ENCODE measurements at regions not wholly inside any gene's neighbourhood (a gene's known extent, or its start where the extent isn't known, plus 50 kb on each side); places are given as distances from the start of the nearest gene placed in this dataset.
"Not testable (repeated sequence)": the region's sequence is repeated elsewhere in the genome, so short reads cannot be mapped to it uniquely, and the experiment has no call there.

DNA sequence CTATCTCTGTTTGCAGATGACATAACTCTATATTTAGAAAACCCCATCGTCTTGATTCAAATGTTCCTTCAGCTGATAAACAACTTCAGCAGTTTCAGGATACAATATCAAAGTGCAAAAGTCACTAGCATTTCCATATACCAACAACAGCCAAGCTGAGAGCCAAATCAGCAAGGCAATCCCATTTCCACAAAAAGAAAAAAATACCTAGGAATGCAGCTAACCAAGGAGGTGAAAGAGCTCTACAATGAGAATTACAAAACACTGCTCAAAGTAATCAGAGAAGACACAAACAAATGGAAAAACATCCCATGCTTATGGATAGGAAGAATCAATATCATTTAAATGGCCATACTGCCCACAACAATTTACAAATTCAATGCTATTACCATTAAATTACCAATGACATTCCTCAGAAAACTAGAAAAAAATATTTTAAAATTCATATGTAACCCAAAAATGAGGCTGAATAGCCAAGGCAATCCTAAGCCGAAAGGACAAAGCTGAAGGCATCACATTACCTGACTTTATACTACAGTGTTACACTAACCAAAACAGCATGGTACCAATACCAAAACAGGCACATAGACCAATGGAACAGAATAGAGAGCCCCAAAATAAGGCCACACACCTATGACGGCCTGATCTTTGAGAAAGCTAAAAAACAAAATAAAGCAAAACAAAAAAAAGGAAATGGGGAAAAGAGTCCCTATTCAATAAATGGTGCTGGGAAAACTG lies 901.7 kb downstream of the LRFN5 start:
- no peaks in the 10 kb centered on the region for H3K36me3 ChIP-seq
- no peak for TF ChIP-seq POLR2A (IDR thresholded peaks at IDR 0.05; ENCODE audit: low read depth)
- TF ChIP-seq, protein P1, sequence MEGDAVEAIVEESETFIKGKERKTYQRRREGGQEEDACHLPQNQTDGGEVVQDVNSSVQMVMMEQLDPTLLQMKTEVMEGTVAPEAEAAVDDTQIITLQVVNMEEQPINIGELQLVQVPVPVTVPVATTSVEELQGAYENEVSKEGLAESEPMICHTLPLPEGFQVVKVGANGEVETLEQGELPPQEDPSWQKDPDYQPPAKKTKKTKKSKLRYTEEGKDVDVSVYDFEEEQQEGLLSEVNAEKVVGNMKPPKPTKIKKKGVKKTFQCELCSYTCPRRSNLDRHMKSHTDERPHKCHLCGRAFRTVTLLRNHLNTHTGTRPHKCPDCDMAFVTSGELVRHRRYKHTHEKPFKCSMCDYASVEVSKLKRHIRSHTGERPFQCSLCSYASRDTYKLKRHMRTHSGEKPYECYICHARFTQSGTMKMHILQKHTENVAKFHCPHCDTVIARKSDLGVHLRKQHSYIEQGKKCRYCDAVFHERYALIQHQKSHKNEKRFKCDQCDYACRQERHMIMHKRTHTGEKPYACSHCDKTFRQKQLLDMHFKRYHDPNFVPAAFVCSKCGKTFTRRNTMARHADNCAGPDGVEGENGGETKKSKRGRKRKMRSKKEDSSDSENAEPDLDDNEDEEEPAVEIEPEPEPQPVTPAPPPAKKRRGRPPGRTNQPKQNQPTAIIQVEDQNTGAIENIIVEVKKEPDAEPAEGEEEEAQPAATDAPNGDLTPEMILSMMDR (IDR thresholded peaks at IDR 0.05), result no peak
- no peak for TF ChIP-seq POLR2AphosphoS5 (IDR thresholded peaks at IDR 0.05)
- TF ChIP-seq EP300 (IDR thresholded peaks at IDR 0.05), result no peak
- no peaks in the 10 kb centered on the region for H3K9me3 ChIP-seq
- intact Hi-C loops (cut with DNase I), result no loop called here
- no peaks in the 10 kb centered on the region for H3K27me3 ChIP-seq
- no peak for DNase-seq (ENCODE audit: extremely low spot score)
- H3K27ac ChIP-seq (replicated peaks in 1 of 4), result no peak overlapping the region
- no peaks in the 10 kb centered on the region for H3K4me1 ChIP-seq
- WGBS, result 82% methylated on average over 3 of the region's 3 CpGs
- H3K4me3 ChIP-seq, result no peak overlapping the region

DNA sequence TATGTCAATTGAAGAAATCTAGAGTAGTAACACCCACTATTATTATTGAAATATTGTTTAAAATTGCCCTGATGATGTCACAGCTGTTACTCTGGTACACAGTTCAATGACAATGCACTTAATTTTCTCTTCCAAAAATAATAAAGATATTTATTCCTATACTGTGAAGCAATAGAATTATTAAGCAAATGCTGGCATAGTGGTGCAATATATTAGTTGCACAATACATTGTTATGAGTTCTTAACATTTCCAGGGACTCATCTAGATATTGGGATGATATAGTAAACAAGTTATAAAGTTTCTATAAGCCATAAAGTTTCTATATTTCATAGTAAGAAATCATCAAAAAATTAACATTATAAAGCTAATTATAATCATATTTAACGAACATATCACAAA lies 897.8 kb downstream of the LRFN5 start:
- no peak for DNase-seq (ENCODE audit: extremely low spot score)
- intact Hi-C loops (cut with DNase I), result no loop called here
- Histone ChIP-seq H3K36me3 (no peaks in the 10 kb centered on the region), H3K9me3 (no peaks in the 10 kb centered on the region), H3K4me1 (no peaks in the 10 kb centered on the region), H3K27ac (replicated peaks in 1 of 4) (no peak overlapping the region), H3K4me3 (no peak overlapping the region), H3K27me3 (no peaks in the 10 kb centered on the region)
- TF ChIP-seq POLR2AphosphoS5 (IDR thresholded peaks at IDR 0.05) (no peak), POLR2A (IDR thresholded peaks at IDR 0.05; ENCODE audit: low read depth) (no peak), EP300 (IDR thresholded peaks at IDR 0.05) (no peak)
- TF ChIP-seq, protein P1 (IDR thresholded peaks at IDR 0.05), result no peak
- 76% methylated on average over 1 of the region's 1 CpG for WGBS

DNA sequence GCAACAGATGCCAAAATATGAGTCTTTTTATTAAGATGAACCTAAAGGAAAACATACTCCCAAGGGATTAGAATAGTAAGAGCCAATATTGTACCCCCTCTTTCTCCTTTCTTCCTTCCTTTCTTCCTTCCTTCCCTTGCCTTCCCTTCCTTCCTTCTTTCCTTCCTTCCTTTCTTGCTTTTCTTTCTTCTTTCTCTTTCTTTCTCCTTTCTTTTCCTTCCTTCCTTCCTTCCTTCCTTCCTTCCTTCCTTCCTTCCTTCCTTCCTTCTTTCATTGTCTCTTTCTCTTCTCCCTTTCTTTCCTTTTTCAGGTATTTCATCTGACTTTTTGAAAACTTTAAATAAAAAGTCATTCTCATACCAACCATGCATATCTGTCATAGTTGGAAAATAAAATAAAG lies 892.5 kb downstream of the LRFN5 start:
- no peaks in the 10 kb centered on the region for H3K4me1 ChIP-seq
- intact Hi-C loops (cut with DNase I), result no loop called here
- H3K36me3 ChIP-seq, result no peaks in the 10 kb centered on the region
- no peak for DNase-seq (ENCODE audit: extremely low spot score)
- H3K9me3 ChIP-seq, result no peaks in the 10 kb centered on the region
- H3K4me3 ChIP-seq, result no peak overlapping the region
- TF ChIP-seq EP300 (IDR thresholded peaks at IDR 0.05), result no peak
- TF ChIP-seq POLR2AphosphoS5 (IDR thresholded peaks at IDR 0.05), result no peak
- no peak for TF ChIP-seq POLR2A (IDR thresholded peaks at IDR 0.05; ENCODE audit: low read depth)
- TF ChIP-seq, protein P1 (IDR thresholded peaks at IDR 0.05), result no peak
- H3K27me3 ChIP-seq, result no peaks in the 10 kb centered on the region
- no peak overlapping the region for H3K27ac ChIP-seq (replicated peaks in 1 of 4)

DNA sequence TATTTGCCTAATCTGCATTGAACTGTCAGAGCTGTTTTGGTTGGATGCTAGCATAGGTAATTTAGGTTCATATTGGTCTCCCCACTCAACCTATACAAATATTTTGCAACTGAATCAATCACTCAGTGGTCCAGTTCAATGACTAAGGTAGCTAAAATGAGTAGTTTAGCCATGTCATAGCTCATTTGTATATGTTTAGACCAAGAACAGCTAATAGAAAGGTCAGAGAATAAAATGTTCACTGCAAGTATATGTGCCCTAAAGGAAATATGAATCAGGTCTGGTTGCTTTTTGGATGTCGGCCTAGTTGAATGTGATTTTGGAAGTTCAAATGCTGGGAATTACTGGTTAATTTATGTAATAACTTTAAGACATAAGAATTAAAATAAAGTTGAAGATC lies 883.9 kb downstream of the LRFN5 start:
- Histone ChIP-seq H3K4me1 (no peaks in the 10 kb centered on the region), H3K4me3 (no peak overlapping the region), H3K27ac (replicated peaks in 1 of 4) (no peak overlapping the region), H3K27me3 (no peaks in the 10 kb centered on the region), H3K9me3 (no peaks in the 10 kb centered on the region), H3K36me3 (no peaks in the 10 kb centered on the region)
- WGBS, result 87% methylated on average over 1 of the region's 1 CpG
- intact Hi-C loops (cut with DNase I), result no loop called here
- TF ChIP-seq, protein P1 (IDR thresholded peaks at IDR 0.05), result no peak
- TF ChIP-seq POLR2A (IDR thresholded peaks at IDR 0.05; ENCODE audit: low read depth) (no peak), POLR2AphosphoS5 (IDR thresholded peaks at IDR 0.05) (no peak), EP300 (IDR thresholded peaks at IDR 0.05) (no peak)
- DNase-seq (ENCODE audit: extremely low spot score), result no peak

DNA sequence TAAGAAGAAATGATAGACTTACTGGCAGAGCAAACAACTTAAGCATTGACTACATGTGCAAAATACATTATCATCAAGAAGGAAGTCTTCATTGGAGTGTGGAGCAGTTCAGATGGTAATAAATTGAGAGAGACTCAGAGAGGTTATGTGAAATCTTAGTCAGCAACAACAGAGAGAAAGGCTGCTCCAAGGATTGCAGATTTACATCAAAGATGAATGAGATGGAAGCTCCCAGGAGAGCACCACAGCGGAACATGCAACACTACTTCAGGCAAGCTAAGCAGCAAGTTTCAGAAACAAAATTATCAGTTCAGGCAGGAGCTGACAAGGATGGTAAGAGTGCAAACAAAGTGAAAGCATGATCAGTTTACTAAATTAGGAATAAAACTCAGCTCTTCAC lies 882.3 kb downstream of the LRFN5 start:
- intact Hi-C loops (cut with DNase I), result no loop called here
- DNase-seq (ENCODE audit: extremely low spot score), result no peak
- H3K9me3 ChIP-seq, result no peaks in the 10 kb centered on the region
- no peaks in the 10 kb centered on the region for H3K27me3 ChIP-seq
- H3K4me3 ChIP-seq, result no peak overlapping the region
- no peaks in the 10 kb centered on the region for H3K36me3 ChIP-seq
- TF ChIP-seq, protein P1 (IDR thresholded peaks at IDR 0.05), result no peak
- no peak for TF ChIP-seq POLR2A (IDR thresholded peaks at IDR 0.05; ENCODE audit: low read depth)
- no peaks in the 10 kb centered on the region for H3K4me1 ChIP-seq
- 71% methylated on average over 1 of the region's 1 CpG for WGBS
- H3K27ac ChIP-seq (replicated peaks in 1 of 4), result no peak overlapping the region

DNA sequence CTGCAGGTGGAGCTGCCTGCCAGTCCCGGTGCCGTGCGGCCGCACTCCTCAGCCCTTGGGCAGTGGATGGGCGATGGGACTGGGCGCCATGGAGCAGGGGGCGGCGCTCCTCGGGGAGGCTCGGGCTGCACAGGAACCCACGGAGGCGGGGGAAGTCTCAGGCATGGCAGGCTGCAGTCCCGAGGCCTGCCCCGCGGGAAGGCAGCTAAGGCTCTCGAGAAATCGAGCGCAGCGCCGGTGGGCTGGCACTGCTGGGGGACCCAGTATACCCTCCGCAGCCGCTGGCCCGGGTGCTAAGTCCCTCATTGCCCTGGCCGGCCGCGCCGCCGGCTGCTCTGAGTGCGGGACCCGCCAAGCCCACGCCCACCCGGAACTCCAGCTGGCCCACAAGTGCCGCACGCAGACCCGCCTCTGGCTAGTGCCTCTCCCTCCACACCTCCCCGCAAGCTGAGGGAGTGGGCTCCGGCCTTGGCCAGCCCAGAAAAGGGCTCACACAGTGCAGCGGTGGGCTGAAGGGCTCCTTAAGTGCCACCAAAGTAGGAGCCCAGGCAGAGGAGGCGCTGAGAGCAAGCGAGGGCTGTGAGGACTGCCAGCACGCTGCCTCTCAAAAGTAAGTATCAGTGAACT lies 875.8 kb downstream of the LRFN5 start:
- DNase-seq (ENCODE audit: extremely low spot score); H3K9me3 ChIP-seq; intact Hi-C loops (cut with DNase I); H3K4me3 ChIP-seq; H3K27me3 ChIP-seq; H3K4me1 ChIP-seq; H3K36me3 ChIP-seq; H3K27ac ChIP-seq (replicated peaks in 1 of 4): not testable (repeated sequence)
- 97% methylated on average over 29 of the region's 41 CpGs for WGBS

DNA sequence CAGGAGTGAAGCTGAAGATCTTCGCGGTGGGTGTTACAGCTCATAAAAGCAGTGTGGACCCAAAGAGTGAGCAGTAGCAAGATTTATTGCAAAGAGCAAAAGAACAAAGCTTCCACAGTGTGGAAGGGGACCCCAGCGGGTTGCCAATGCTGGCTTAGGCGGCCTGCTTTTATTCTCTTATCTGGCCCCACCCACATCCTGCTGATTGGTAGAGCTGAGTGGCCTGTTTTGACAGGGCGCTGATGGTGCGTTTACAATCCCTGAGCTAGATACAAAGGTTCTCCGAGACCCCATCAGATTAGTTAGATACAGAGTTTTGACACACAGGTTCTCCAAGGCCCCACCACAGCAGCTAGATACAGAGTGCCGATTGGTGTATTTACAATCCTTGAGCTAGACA lies 875.0 kb downstream of the LRFN5 start:
- H3K9me3 ChIP-seq; H3K4me1 ChIP-seq; DNase-seq (ENCODE audit: extremely low spot score); H3K4me3 ChIP-seq; H3K36me3 ChIP-seq; H3K27me3 ChIP-seq; intact Hi-C loops (cut with DNase I); H3K27ac ChIP-seq (replicated peaks in 1 of 4): not testable (repeated sequence)
- WGBS, result 84% methylated on average over 8 of the region's 8 CpGs
